Naive thymus-derived CD8-positive, alpha-beta T cell (primary cell): ENCODE measurements at regions not wholly inside any gene's neighbourhood (a gene's known extent, or its start where the extent isn't known, plus 50 kb on each side); places are given as distances from the start of the nearest gene placed in this dataset.

Experiments
- ATAC-seq, 2 donors: fragments of 150-1000 bp; cut with Tn5 transposase in 1 of 2; sonication (Bioruptor Pico), chemical (Tn5 transposase) in 1 of 2; 1 replicate in 1 of 2; 2 replicates in 1 of 2; pipeline ENCODE4 v1.10.0; 2021; ENCODE audit warnings: mild to moderate bottlenecking in 2 of 2, moderate library complexity in 2 of 2
- POLR2A ChIA-PET: fragments of 350-600 bp; sonication (Branson Sonifier 250); formaldehyde crosslinking; loops from one replicate; lab custom pipeline; 2021; ENCODE audit warnings: antibody characterized with exemption; lab: Charles Lee
- DNase-seq, 10 donors: peaks; one replicate each; pipeline versions ENCODE4 v3.0.0 to v3.0.0-alpha.2; 2020 to 2022
- H3K27ac Mint-ChIP-seq, 10 donors: one replicate each; pipeline ENCODE4 v1.8.0; 2020 to 2022; ENCODE audit warnings: mild to moderate bottlenecking in 10 of 10, mixed read lengths in 10 of 10, moderate library complexity in 4 of 10, inconsistent platforms in 1 of 10
- H3K27me3 Mint-ChIP-seq, 5 donors: one replicate each; pipeline ENCODE4 v1.8.0; 2021 to 2022; ENCODE audit warnings: mixed read lengths in 5 of 5
- H3K36me3 Mint-ChIP-seq, 3 donors: one replicate each; pipeline ENCODE4 v1.8.0; 2020 to 2022; ENCODE audit warnings: mixed read lengths in 3 of 3, mild to moderate bottlenecking in 2 of 3, inconsistent platforms in 1 of 3
- H3K4me1 Mint-ChIP-seq, 4 donors: one replicate each; pipeline ENCODE4 v1.8.0; 2021 to 2022; ENCODE audit warnings: mixed read lengths in 4 of 4
- H3K4me3 Mint-ChIP-seq, 10 donors: one replicate each; pipeline ENCODE4 v1.8.0; 2020 to 2022; ENCODE audit warnings: mild to moderate bottlenecking in 10 of 10, mixed read lengths in 10 of 10, moderate library complexity in 6 of 10, inconsistent platforms in 1 of 10
- H3K9me3 Mint-ChIP-seq, 9 donors: one replicate each; pipeline ENCODE4 v1.8.0; 2020 to 2022; ENCODE audit warnings: mixed read lengths in 9 of 9, mild to moderate bottlenecking in 3 of 9, inconsistent platforms in 1 of 9, moderate library complexity in 1 of 9

DNA sequence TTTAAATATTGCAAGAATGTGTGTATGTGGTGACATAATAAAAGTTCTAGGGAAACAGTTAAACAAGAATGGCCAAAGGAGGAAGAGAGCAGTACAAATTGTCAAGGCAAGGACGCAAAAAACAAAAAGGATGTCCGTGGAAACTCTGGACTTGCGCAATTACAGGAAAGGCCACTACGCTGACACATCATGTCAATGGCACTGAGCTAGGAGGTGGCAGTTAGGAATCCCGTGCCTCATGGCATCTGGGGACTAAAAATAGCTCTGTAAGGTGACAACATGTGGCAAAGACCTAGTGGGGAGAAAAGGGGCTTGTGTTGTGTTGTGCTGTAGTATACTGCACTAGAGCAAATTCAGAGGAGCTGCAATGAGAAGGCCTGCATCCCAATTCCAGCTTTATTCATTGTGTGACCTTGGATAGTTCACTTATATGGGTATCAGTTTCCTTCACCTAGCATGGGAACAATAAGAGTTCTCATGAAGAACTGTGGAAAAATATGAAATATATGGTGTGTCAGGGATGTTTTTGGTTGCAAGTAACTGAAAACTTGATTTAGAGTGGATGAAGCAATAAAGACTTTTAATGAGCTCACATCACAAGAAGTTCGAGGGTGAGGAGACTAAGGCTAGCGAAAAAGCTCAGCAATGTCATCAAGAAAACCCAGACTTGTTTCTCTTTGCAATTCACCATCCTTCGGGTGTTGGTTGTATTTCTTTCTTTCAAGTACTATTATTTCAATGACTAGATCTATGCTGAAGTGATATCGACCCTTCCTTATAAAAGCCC, 124.1 kb upstream of the STC2 start:
- no peak for ATAC-seq
- POLR2A ChIA-PET: no interaction called here
- no peak overlapping the region for H3K4me3 Mint-ChIP-seq

DNA sequence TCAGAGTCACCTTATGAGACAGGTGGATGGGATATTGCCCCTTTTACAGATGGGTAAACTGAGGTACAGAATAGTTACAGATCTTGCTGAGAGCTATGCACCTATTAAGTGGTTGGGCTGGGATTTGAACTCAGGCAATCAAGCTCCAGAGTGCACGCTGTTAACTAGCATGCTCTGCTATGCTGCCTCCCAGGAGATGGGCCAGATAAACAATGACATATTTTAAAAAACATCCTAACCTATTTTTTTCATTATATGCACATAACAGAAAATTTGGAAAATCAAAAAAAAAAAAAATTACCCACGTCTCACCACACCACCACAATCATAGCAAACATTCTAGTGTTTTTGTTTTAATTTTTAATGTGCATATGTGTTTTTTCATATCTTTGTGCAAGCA, 123.4 kb upstream of the STC2 start:
- no peak overlapping the region for H3K27ac Mint-ChIP-seq
- no peak for ATAC-seq
- DNase-seq: no peak
- no peaks in the 10 kb centered on the region for H3K4me1 Mint-ChIP-seq
- H3K4me3 Mint-ChIP-seq: no peak overlapping the region
- peaks cover 0 to 11% (median 2%) of the 10 kb centered on the region in 5 donors for H3K27me3 Mint-ChIP-seq
- POLR2A ChIA-PET: no interaction called here
- no peaks in the 10 kb centered on the region for H3K36me3 Mint-ChIP-seq
- no peaks in the 10 kb centered on the region for H3K9me3 Mint-ChIP-seq

More for the DNA sequence above, 124.1 kb upstream of the STC2 start:
- DNase-seq: no peak
- Mint-ChIP-seq H3K9me3 (no peaks in the 10 kb centered on the region), H3K4me1 (no peaks in the 10 kb centered on the region), H3K27ac (no peak overlapping the region), H3K27me3 (peaks cover 0 to 11% (median 2%) of the 10 kb centered on the region in 5 donors), H3K36me3 (no peaks in the 10 kb centered on the region)

DNA sequence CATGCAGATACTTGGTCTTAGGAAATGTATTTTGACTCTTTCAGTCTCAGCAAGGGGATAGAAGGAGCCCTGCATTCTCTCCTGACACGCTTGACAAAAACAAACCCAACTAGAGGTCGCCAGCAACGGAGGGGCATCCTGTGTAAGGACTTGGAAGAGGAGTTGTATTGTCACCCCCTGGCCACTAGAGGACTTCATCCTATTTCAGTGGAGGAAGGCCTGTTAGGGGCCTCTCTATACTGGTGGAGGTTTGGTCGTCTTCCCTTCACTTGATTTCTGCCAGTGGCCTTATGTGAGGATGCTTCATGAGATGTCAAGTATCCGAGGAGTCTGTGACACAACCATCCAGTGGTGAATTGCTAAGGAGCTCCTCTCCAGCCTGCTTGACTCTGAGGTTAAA, 122.8 kb upstream of the STC2 start:
- H3K4me3 Mint-ChIP-seq: no peak overlapping the region
- H3K36me3 Mint-ChIP-seq: no peaks in the 10 kb centered on the region
- H3K27ac Mint-ChIP-seq: no peak overlapping the region
- no peaks in the 10 kb centered on the region for H3K9me3 Mint-ChIP-seq
- no peaks in the 10 kb centered on the region for H3K4me1 Mint-ChIP-seq
- no peak for DNase-seq
- POLR2A ChIA-PET: no interaction called here
- no peak for ATAC-seq
- H3K27me3 Mint-ChIP-seq: peaks cover 0 to 10% (median 1%) of the 10 kb centered on the region in 5 donors

DNA sequence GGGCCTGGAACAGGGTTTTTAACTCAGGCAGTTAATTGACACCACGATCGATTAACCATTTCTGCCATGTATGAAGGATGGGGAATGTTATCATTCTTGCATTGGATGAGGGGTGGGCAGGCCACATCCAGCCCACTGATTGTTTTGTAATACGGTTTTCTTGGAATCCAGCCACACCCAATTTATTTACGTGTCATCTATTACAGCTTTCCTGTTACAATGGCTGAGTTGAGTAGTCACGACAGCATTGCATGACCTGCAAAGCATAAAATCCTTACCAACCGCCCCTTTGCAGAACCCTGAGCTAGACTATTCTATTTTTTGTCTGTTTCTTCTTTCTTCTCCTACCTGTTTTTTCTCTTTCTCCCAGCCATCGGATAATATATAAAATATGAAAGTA, 122.0 kb upstream of the STC2 start:
- Mint-ChIP-seq H3K27ac (no peak overlapping the region), H3K27me3 (peaks cover 0 to 8% (median 0%) of the 10 kb centered on the region in 5 donors)
- no peak for ATAC-seq

DNA sequence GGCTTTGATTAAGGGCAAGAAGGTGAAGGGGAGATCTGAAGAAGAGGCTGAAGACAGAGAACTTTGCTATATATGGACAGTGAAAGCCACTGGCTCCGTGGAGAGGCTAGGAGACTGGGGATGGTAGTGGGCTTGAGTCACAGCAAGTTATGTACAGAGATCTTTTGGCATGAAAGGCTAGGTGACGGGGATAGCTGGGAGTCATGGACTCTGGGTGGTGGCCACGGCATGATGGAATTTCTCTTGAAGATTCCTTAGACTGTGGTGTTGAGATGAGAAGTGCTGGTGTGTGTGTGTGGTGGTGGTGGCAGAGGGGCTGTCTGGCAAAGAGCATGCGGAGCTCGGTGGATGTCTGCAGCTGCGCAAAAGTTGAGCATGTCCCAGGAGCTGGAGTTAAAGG, 120.6 kb upstream of the STC2 start:
- Mint-ChIP-seq H3K27me3 (peaks cover 0 to 4% (median 0%) of the 10 kb centered on the region in 5 donors), H3K4me3 (no peak overlapping the region), H3K27ac (no peak overlapping the region), H3K9me3 (no peaks in the 10 kb centered on the region), H3K36me3 (no peaks in the 10 kb centered on the region), H3K4me1 (no peaks in the 10 kb centered on the region)
- ATAC-seq (no peak), DNase-seq (no peak)
- POLR2A ChIA-PET: no interaction called here

More for the DNA sequence above, 122.0 kb upstream of the STC2 start:
- Mint-ChIP-seq H3K4me1 (no peaks in the 10 kb centered on the region), H3K9me3 (no peaks in the 10 kb centered on the region), H3K4me3 (no peak overlapping the region), H3K36me3 (no peaks in the 10 kb centered on the region)
- DNase-seq: no peak
- POLR2A ChIA-PET: no interaction called here

DNA sequence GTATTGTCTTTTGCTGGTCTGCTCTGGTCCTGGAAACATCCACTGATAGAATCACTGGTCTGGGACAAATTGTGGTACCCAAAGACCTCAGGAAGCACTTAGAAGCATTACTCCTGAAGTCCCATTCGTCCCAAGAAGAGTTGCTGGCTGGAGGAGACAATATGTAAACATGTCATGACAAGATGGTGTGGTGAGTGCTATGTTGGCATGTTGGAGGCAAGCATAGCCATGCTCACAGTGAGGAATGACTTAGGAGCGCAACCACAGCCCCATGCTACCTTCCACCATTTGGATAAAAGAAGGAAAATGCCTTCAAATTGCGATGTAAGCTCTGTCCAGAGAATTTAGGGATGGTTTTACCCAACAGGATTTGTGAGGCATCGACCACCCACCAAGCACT, 115.8 kb upstream of the STC2 start:
- Mint-ChIP-seq H3K4me1 (no peaks in the 10 kb centered on the region), H3K4me3 (no peak overlapping the region), H3K27ac (no peak overlapping the region), H3K9me3 (no peaks in the 10 kb centered on the region), H3K36me3 (no peaks in the 10 kb centered on the region), H3K27me3 (peaks cover 4 to 14% (median 8%) of the 10 kb centered on the region in 5 donors)
- ATAC-seq (no peak), DNase-seq (no peak)
- POLR2A ChIA-PET: no interaction called here

DNA sequence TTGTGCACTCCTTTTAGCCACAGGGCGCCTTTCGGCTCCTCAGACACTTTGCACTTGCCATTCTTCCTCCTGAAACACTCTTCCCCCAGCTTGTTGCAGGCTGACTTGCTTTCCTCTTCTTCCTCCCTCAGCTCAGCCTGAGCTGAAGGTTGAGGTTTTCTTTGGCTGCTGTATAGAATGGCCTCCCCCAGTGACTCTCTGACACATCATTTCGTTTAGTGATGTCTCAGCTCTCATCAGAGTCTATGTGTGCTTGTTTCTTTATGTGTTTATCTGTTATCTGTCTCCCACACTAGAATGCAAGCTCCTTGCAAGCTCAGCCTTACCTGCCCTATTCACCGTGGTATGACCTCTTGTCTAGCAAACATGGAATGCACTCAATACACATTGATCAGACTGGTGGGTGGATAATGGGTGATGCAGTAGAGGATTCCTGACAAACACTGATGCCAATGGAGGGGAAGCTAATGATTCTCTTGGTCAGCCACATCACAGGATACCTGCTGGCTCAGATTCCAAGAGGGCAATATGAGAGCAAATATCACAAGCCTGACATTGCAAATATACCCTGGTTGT, 112.9 kb upstream of the STC2 start:
- H3K27me3 Mint-ChIP-seq: peaks cover 5 to 25% (median 10%) of the 10 kb centered on the region in 5 donors
- H3K36me3 Mint-ChIP-seq: no peaks in the 10 kb centered on the region
- no peak overlapping the region for H3K4me3 Mint-ChIP-seq
- POLR2A ChIA-PET: no interaction called here
- ATAC-seq (no peak), DNase-seq (no peak)
- H3K27ac Mint-ChIP-seq: no peak overlapping the region
- no peaks in the 10 kb centered on the region for H3K4me1 Mint-ChIP-seq
- no peaks in the 10 kb centered on the region for H3K9me3 Mint-ChIP-seq

DNA sequence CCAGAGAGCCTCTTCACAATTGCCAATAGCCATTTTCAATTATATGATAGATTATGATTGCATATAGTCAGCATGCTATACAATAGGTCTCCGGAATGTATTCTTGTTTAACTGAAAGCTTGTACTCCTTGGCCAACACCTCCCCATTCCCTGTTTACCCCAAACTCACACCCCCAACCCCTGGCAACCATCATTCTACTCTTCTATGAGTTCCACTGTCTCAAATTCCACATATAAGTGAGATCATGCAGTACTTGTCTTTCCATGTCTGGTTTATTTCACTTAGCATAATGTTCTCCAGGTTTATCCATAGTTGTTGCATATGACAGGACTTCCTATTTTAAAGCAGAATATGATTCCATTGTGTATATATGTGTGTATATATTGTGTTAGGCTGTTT, 110.7 kb upstream of the STC2 start:
- Mint-ChIP-seq H3K9me3 (no peaks in the 10 kb centered on the region), H3K4me3 (no peak overlapping the region), H3K27me3 (peaks cover 8 to 30% (median 19%) of the 10 kb centered on the region in 5 donors), H3K36me3 (no peaks in the 10 kb centered on the region), H3K27ac (no peak overlapping the region), H3K4me1 (no peaks in the 10 kb centered on the region)
- no peak for ATAC-seq
- POLR2A ChIA-PET: no interaction called here
- DNase-seq: no peak

DNA sequence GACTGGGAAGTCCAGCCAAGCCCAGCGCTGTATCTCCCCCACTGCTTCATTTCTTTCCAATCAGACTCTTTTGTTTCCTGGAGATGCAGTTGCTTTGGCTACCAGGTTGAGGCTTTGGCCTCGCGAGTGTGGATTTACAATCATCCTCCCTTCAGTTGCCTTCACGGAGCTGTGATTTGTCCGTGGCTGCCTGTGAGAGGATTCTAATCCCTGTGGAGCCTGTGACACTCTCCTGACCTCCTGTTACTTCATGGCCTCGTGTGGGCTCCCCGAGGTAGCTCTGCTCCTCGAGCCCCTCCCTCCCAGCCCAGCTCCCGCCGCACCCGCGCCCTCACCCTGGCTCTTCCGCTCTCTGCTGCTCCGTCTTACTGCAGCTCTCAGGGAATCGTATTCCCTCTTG, 107.2 kb upstream of the STC2 start:
- Mint-ChIP-seq H3K4me1 (peaks cover 0 to 2% (median 0%) of the 10 kb centered on the region in 4 donors), H3K4me3 (no peak overlapping the region), H3K9me3 (peaks cover 0 to 2% (median 0%) of the 10 kb centered on the region in 9 donors), H3K36me3 (no peaks in the 10 kb centered on the region), H3K27me3 (peaks cover 11 to 35% (median 17%) of the 10 kb centered on the region in 5 donors), H3K27ac (no peak overlapping the region)
- DNase-seq (no peak), ATAC-seq (no peak)
- POLR2A ChIA-PET: no interaction called here

DNA sequence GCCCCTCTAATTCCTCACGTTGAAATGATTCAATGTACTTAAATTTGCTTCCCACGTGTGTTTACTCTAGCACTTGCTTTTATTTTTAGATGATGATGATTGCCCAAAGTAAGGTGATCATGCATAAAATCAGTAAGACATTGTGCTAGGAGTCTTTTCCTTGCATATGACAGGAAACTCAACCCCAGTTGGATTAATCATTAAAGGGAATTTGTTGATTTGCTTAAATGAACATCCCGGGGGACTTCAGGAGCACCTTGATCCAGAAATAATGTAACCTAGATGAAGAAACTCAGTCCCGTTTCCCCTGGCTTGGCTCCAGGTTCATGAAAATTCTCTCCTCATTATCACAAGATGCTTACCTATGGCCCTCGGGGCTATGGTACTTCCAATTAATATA, 106.1 kb upstream of the STC2 start:
- no peak overlapping the region for H3K4me3 Mint-ChIP-seq
- peaks cover 11 to 33% (median 16%) of the 10 kb centered on the region in 5 donors for H3K27me3 Mint-ChIP-seq
- DNase-seq: no peak
- H3K9me3 Mint-ChIP-seq: peaks cover 0 to 2% (median 0%) of the 10 kb centered on the region in 9 donors
- POLR2A ChIA-PET: no interaction called here
- no peaks in the 10 kb centered on the region for H3K36me3 Mint-ChIP-seq
- no peak for ATAC-seq
- H3K4me1 Mint-ChIP-seq: peaks cover 0 to 2% (median 0%) of the 10 kb centered on the region in 4 donors
- no peak overlapping the region for H3K27ac Mint-ChIP-seq

DNA sequence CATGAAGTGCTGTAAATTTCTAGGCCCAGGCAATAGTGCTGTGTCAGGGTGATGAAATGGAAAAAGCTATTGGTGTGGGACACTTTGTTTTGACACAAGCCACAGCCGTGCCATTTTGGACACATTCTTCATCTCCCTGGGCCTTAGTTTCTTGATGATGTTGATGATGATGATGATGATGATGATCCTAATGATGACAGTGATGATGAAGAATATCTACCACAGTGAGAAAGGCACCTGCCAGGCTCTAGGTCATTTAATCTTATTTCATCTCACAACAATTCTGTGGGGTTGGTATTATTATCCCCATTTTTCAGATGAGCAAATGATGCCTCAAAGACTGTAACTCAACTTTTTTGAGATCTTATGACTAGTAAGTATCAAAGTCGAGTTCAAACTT, 102.2 kb upstream of the STC2 start:
- Mint-ChIP-seq H3K36me3 (no peaks in the 10 kb centered on the region), H3K4me3 (no peak overlapping the region), H3K9me3 (peaks cover 0 to 3% (median 0%) of the 10 kb centered on the region in 9 donors), H3K27me3 (peaks cover 7 to 40% (median 11%) of the 10 kb centered on the region in 5 donors), H3K4me1 (peaks cover 0 to 2% (median 0%) of the 10 kb centered on the region in 4 donors), H3K27ac (no peak overlapping the region)
- POLR2A ChIA-PET: no interaction called here
- ATAC-seq (no peak), DNase-seq (no peak)

DNA sequence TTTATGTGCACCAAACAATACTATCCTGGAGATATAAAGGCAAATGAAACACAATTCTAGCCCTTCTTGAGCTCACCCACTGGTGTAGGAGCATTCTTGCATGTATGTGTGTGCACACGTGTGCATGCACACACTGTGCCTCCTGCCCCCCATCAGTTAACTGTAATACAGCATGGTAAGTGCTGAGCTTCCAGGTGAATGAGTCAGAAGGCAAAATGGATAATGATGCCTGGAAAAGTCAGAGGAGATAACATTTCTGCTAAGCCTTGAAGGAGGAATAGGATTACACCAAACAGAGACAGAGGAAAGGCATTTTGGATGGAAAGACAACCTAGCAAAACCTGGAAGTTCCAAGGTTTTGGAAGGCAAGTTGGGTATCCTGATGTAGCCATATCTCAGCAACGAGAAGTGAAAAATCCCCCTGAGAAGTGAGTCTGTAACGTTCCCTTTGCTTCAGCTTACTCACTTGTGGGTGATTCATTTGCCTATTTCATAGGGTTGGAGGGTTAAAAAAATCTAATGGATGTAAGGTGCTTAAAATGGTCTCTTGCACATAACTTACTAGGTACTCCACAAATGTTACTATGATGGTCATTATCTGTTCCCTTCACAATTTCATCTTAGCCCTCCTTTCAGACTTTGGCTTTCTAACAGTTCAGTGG, 101.4 kb upstream of the STC2 start:
- peaks cover 8 to 46% (median 12%) of the 10 kb centered on the region in 5 donors for H3K27me3 Mint-ChIP-seq
- peaks cover 0 to 2% (median 0%) of the 10 kb centered on the region in 4 donors for H3K4me1 Mint-ChIP-seq
- H3K4me3 Mint-ChIP-seq: no peak overlapping the region
- H3K27ac Mint-ChIP-seq: no peak overlapping the region
- peaks cover 0 to 9% (median 4%) of the 10 kb centered on the region in 9 donors for H3K9me3 Mint-ChIP-seq
- POLR2A ChIA-PET: no interaction called here
- peaks cover 0 to 5% (median 1%) of the 10 kb centered on the region in 3 donors for H3K36me3 Mint-ChIP-seq
- no peak for ATAC-seq
- no peak for DNase-seq

DNA sequence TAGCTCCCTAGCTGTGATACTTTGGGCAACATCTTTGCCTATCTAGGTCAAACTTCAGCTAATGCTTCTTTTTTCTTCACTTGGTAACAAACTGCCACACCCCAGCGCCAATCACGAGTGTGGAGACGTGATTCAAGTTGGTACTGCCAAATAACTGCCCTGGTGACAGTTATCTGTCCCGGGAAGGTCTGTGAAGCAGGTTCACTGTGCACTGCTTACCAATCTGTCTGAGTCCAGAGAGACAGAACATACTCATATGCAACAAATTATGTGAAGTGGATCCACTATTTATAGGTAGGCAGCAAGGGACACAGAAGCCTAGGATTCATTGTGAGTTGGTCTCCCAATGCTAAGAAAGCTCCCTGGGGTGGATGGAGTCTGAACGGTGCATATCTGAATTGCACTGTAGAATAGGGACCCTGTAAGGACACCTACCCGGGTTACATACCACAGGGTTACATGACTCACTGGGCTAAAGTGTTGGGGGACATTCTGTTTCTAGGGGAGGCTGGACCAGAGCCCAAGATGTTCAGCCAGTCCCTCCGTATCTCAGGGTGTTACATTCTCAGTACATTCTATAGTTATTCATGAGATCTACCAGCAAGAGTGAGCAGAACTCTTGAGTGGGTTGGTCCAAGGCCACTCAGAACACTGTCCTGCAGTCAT, 95.4 kb upstream of the STC2 start:
- POLR2A ChIA-PET: no interaction called here
- ATAC-seq: no peak
- DNase-seq: no peak
- H3K9me3 Mint-ChIP-seq: peaks cover 0 to 39% (median 15%) of the 10 kb centered on the region in 9 donors
- H3K4me1 Mint-ChIP-seq: no peaks in the 10 kb centered on the region
- H3K4me3 Mint-ChIP-seq: no peak overlapping the region
- peaks cover 0 to 14% (median 4%) of the 10 kb centered on the region in 3 donors for H3K36me3 Mint-ChIP-seq
- no peak overlapping the region for H3K27ac Mint-ChIP-seq
- H3K27me3 Mint-ChIP-seq: peaks cover 4 to 29% (median 7%) of the 10 kb centered on the region in 5 donors
